Breast epithelium (tissue), 3 donors: ENCODE measurements at regions not wholly inside any gene's neighbourhood (a gene's known extent, or its start where the extent isn't known, plus 50 kb on each side); places are given as distances from the start of the nearest gene placed in this dataset.

Experiments
- CTCF ChIP-seq, 3 donors: fragments of 450-650 bp; IDR thresholded peaks; one replicate each; pipeline ENCODE4 v1.5.1; 2016 to 2017; ENCODE audit warnings: antibody characterized with exemption in 3 of 3, mild to moderate bottlenecking in 3 of 3, moderate library complexity in 3 of 3
- POLR2AphosphoS5 ChIP-seq, 3 donors: sonication (generic); formaldehyde crosslinking; IDR thresholded peaks; one replicate each; pipeline ENCODE4 v1.6.1; 2017; ENCODE audit warnings: antibody characterized with exemption in 3 of 3

GRCh38 chr1:195325181-195325580, 1283.1 kb downstream of the KCNT2 start:
- TF ChIP-seq CTCF (IDR thresholded peaks at IDR 0.05) (no peak), POLR2AphosphoS5 (IDR thresholded peaks at IDR 0.05) (no peak)
